DMS79 (cell line): ENCODE measurements at regions not wholly inside any gene's neighbourhood (a gene's known extent, or its start where the extent isn't known, plus 50 kb on each side); places are given as distances from the start of the nearest gene placed in this dataset.

Experiments used
- DNase-seq: peaks from one replicate; lab custom pipeline; 2025; lab: John Stamatoyannopoulos, UW

GRCh38 chr17:70808596-70808995 lies 639.3 kb downstream of the KCNJ2 start:
- DNase-seq, result no peak

DNA sequence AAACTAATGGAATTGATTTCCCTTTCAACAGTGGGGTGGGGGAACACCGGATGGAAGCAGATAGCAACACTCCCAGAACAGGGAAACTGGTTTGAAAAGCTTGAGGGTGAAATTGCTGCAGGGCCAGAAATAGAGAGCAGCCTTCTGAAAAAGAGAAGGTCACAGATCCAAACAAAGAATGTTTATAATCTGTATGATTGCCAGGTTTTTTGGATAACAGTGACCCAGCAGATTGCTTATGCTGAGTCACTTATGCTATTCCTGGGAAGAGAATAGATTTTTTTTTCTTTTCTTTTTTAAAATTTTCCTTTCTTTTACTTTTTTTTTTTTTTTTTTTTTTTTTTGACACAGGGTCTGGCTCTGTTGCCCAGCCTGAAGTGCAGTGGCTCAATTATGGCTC lies 641.3 kb downstream of the KCNJ2 start:
- DNase-seq, result no peak

- DNase-seq, result no peak
These were observed 644.1 kb downstream of the KCNJ2 start for GRCh38 chr17:70813355-70813930.

DNA sequence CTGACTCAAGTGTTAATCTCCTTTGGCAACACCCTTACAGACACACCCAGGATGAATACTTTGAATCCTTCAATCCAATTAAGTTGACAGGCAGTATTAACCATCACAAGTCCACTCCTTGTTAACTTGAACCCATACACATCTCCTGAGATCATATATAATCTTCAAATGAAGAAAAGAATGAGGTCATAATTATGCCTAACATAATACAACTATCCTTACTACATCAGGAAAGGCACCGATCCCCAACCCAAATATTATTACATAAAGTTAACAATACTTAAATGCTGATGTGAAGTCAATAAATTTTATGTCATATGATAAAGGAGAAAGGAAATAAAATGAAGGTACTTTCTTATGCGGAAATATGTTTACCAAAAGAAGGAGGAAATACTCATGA lies 649.9 kb downstream of the KCNJ2 start:
- no peak for DNase-seq

GRCh38 chr17:70820276-70820675 lies 650.9 kb downstream of the KCNJ2 start:
- DNase-seq, result no peak

DNA sequence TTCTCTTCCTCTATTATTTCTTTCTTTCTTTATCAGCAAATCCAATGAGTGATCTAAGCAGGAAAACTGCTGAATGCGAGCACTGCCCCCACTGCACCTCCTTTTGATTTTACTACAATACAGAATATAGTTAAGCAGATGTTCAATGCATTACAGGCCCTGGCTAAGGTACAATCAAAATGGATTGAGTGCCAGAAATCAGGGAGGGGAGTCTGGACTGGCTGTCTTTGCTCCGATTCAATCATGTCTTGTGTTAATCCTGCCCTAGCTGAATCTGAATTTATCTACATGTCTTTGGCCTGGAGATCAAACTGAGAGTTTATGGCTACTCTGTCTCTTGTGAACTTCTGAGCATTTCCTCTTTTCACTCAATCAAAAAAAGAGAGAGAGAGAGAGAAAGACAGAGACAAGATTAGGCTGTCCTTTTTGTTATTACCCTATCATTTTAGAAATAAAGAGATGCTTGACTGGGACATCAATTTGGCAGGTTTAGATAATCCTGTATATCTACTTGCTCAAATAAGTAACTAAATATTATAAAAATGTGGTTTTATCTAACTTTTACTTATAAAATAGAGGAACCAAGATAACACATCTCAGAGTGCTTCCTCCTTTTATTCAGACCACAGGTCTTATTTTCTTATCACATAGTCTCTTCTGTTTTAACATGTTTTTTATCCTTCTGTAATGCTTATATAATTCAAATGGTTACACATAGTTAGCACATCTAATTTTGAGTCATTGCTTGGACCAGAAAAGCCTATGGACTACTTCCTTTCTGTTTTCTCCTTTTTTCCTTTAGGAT lies 656.2 kb downstream of the KCNJ2 start:
- DNase-seq, result no peak

DNA sequence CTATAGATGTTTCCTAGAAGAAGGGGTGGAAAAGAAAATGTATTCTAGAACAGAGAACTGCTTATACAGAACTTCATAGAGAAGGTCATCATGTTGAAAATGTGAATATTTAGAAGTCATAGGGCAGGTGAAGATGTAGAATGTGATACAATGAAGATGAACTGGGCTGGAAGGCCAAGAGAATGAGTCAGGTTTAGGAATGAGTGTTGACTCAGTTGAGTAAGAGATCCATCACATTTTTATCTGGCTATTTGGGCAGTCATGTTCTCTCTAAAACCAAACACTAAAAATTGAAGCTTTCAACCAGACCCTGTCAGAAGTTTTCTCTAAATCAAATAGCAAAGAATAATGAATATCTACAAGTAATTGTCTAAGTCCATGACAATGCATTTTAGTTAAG lies 660.5 kb downstream of the KCNJ2 start:
- no peak for DNase-seq

DNA sequence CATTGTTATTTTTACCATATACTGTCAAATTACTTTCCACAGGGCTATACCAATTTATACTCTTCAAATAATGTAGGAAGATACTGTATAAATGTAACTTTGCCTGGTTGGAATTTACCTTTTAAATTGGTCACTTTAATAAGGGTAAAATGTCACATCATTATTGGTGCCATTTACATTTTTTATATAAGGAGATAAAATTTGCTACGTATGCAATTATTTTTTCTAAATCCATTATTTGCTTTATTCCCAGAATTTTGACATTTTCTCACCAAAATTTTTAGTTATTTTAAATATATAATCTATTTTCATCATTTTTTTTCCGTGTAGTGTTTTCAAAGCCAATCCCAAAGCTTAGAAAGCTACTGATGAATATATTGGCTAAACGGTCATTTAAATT lies 664.7 kb downstream of the KCNJ2 start:
- no peak for DNase-seq

- DNase-seq, result no peak
These were observed 679.5 kb downstream of the KCNJ2 start for GRCh38 chr17:70848785-70849184.

DNA sequence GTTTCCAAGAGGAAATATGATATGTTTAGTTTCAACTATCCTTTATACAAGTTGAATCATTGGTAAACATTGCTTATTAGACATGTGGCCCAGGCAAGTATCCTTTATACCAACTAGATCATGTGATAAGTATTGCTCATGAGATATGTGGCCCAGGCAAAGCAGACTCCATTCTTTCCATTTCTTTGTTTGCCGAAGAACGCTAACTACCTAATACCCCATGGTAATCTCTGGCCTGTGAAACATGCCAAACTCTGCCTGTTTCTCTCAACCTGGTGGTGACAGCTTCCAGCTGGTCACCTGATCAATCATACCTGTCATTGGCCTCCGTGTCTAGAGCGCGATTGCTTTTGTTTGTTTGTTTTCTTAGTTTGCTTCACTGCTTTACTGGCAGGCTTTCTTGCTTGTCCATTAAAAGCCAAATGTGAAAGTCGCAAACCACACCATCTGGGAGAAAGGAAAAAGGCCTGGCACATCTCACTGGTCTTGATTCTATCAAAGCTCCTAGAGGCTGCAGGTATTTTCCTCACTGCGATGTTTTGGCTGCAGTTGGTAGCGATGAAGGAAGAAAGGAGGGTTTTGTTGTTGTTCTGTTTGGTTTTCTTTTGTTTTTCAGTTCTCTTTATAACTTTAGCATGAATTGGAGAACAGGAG lies 686.2 kb downstream of the KCNJ2 start:
- DNase-seq, result no peak

- no peak for DNase-seq
These were observed 688.0 kb downstream of the KCNJ2 start for GRCh38 chr17:70857351-70857750.

DNA sequence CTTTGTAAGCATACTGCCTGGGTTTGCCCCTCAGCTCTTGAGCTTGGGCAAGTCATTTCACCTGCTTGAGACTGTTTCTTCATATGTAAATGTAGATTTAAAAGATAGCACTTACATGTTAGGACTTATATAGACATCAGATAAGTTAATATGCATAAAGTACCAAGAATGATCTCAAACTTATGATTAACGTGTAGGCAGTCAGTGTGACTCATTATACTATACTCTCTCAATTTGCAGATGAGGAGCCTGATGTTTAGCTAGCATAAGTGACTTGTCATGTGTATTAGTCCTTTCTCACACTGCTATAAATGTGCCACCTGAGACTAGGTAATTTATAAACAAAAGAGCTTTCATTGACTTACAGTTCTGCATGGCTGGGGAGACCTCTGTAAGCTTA lies 690.5 kb downstream of the KCNJ2 start:
- DNase-seq, result no peak

DNA sequence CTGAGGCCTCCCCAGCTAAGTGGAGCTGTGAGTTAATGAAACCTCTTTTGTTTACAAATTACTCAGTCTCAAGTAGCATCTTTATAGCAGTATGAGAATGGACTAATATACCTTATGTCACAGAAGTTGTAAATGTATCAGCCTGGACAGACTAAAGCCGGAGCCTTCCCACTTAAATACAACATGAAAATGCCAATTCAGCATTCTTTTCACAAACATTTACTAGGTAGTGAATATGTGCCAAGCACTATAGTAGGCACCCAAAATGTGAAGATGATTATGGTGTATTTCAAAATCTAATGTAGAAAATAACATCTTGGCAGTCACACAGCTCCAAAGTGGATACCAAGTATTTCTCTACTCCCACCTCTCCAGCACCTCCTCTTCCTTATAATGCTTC lies 693.0 kb downstream of the KCNJ2 start:
- no peak for DNase-seq

GRCh38 chr17:70863436-70864248 lies 694.3 kb downstream of the KCNJ2 start:
- DNase-seq, result no peak

- DNase-seq, result no peak
These were observed 696.9 kb downstream of the KCNJ2 start for GRCh38 chr17:70865993-70866804.

- DNase-seq, result no peak
These were observed 698.8 kb downstream of the KCNJ2 start for GRCh38 chr17:70868149-70868548.

GRCh38 chr17:70869402-70870085 lies 700.2 kb downstream of the KCNJ2 start:
- DNase-seq, result no peak

DNA sequence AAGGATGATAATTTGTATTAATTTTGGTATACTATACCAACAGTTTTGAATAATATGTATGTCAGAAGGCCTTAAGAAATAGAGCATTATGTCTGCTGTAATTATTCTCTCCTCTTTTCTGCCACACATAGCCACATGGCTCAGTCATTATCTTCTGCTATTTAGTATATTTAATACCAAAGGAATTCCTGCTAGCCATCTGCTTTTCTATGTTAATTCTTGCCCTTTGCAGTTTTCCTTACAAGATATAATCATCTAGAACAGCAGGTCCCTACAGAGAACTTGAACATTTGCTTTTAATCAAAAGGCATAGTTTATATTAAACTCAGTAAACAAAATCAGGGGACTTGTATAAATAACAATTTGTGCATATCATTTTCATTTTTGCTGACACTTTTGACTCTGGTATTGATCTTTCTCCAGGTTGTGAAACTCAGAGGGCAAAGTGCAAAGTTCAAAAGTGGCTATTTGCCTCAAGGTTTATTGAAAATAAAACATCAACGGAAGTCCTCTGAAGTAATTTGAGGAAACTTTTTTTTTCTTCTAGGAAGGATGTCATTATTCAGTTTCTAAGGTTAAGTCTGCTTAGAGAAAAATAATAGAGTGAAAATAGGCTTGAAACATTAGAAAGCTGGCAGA lies 702.0 kb downstream of the KCNJ2 start:
- DNase-seq, result no peak

DNA sequence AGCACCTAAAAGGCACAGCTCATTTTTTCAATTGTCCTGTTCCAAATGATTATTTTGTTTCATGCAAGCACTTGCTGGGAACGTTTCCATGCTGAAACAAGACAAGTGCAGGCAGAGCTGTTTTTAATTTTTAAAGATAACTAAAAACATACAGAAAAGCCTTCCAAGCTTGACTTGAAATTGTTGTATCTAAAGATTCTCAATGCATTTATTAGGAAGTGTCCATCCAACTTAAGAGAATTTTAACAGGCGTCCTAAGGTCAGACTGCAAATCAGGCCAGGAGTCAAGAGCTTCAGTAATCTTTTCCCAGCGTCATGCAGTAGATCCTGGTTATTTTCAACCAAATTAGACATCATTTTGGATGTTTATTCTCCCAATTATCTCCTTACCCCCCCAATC lies 702.8 kb downstream of the KCNJ2 start:
- no peak for DNase-seq

DNA sequence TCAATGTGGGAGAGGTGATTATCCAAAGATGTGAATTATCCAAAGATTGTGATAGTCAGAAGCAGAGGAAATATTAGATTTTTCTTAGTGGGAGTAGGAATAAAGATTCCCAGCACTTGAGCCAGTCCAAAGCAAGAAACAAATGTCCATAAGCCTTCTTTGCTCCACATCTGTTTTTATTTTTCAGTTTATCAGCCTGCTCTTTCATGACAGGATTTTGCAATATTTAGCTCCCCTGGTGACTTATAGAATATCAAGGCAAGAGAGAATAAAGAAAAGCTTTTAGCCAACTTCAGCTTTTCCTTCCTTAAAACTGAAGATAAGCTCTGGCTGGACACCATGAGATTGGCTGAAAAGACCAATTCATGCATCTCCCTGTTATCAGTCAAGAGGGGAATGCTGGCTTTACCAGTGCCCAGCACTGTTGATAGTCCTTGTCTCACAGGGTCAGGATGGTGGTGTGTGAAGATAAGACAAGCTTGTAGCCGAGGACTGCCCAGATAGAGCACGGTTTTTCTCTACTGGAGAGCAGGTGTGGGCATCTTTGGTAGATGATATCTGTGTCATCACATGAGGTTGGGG lies 706.5 kb downstream of the KCNJ2 start:
- no peak for DNase-seq
